Ovary (tissue), 7 donors: ENCODE measurements at regions not wholly inside any gene's neighbourhood (a gene's known extent, or its start where the extent isn't known, plus 50 kb on each side); places are given as distances from the start of the nearest gene placed in this dataset.
"Not testable (repeated sequence)": the region's sequence is repeated elsewhere in the genome, so short reads cannot be mapped to it uniquely, and the experiment has no call there.

Source experiments
- DNase-seq, 5 donors: peaks; one replicate each; pipeline ENCODE4 v3.0.0-alpha.2; 2019 to 2020
- H3K27ac ChIP-seq, 2 donors: fragments of 200-600 bp; one replicate each; pipeline versions ENCODE4 v1.5.1 to v1.8.0; 2019 to 2022
- H3K27me3 ChIP-seq: fragments of 200-600 bp; one replicate; pipeline ENCODE4 v1.8.0; 2022
- H3K36me3 ChIP-seq: fragments of 200-600 bp; sonication (generic); one replicate; pipeline ENCODE4 v1.5.1; 2019
- H3K4me1 ChIP-seq: one replicate; pipeline ENCODE4 v1.8.1; 2013; ENCODE audit warnings: mild to moderate bottlenecking, moderate library complexity; ENCODE audit not compliant: insufficient read depth
- H3K4me3 ChIP-seq: fragments of 200-600 bp; sonication (generic); one replicate; pipeline ENCODE4 v1.5.1; 2017
- H3K9me3 ChIP-seq, 2 donors: fragments of 200-600 bp in 1 of 2; sonication (generic) in 1 of 2; one replicate each; pipeline versions ENCODE4 v1.5.1 to v1.8.1; 2013 to 2019; ENCODE audit warnings: mild to moderate bottlenecking in 1 of 2, moderate library complexity in 1 of 2
- EP300 ChIP-seq: sonication (generic); formaldehyde crosslinking; IDR thresholded peaks from one replicate; pipeline ENCODE4 v1.6.1; 2017; ENCODE audit warnings: antibody characterized with exemption
- POLR2A ChIP-seq: fragments of 450-650 bp; IDR thresholded peaks from one replicate; pipeline ENCODE4 v1.6.1; 2017; ENCODE audit warnings: antibody characterized with exemption, mild to moderate bottlenecking, moderate library complexity
- WGBS, 3 donors: extraction: QIAGEN DNeasy Blood & Tissue Kit in 1 of 3; methylation state at CpG; one replicate each; pipeline versions ENCODE4 v1.1.5 to v1.1.7; 2013 to 2017; 5-methylcytosine and 5-hydroxymethylcytosine counted together
- intact Hi-C, 4 donors: fragments of 100-400 bp; cut with DNase I; formaldehyde crosslinking; loops; one replicate each; pipeline versions ENCODE4 v1.11.0 to v1.15.1; 2022 to 2023
- TF ChIP-seq, protein P1 (sequence below), 3 donors: fragments of 450-650 bp in 2 of 3; fragments of 200-600 bp in 1 of 3; IDR thresholded peaks; one replicate each; pipeline versions ENCODE4 v1.5.1 to v1.8.0; 2016 to 2022; ENCODE audit warnings: antibody characterized with exemption in 3 of 3, mild to moderate bottlenecking in 1 of 3
- donor health status: DM: no; HTN: no; CAD: no; lungs with moderate emphysema.
- donor health status: DM: no; HTN: no; CAD: no.
- donor health status: Bipolar disorder and iron deficiency.
- donor health status: DM: no; HTN: no; CAD: no.
- donor health status: DM: yes; HTN: yes; CAD: no.

GRCh38 chr15:62649793-62650420, 392.6 kb upstream of the TPM1 start:
- no peak for DNase-seq
- intact Hi-C loops = loop anchor here in 2 of 4 donors (5.0 kb wide), 1 partner anchor 258 kb away; the partner anchor contains the start of gene TLN2 (in 2 of the 2)
- peaks cover 4% of the 10 kb centered on the region for H3K4me1 ChIP-seq

DNA sequence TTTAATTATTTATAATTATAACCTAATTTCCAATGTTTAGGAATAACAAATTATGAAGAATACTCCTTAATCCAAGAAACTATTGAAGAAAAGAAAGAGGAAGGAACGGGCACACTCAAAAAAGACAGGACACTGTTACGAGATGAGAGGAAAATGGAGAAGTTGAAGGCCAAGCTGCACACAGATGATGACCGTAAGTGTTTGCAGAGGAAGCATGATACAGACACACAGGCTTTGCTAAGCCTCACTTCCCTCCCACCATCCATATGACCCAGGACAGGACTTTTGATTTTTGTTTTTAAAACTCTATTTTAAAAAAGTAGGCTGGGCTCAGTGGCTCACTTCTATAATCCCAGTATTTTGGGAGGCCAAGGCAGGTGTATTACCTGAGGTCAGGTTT, 389.4 kb upstream of the TPM1 start:
- intact Hi-C loops = no loop called here

More at GRCh38 chr15:62649793-62650420, 392.6 kb upstream of the TPM1 start:
- H3K27ac ChIP-seq = no peak overlapping the region
- H3K27me3 ChIP-seq = no peaks in the 10 kb centered on the region
- no peak overlapping the region for H3K4me3 ChIP-seq
- 71 to 79% (median 71%) methylated on average over 12 of the region's 12 CpGs for WGBS, 3 donors
- H3K36me3 ChIP-seq = no peaks in the 10 kb centered on the region
- TF ChIP-seq POLR2A = no peak
- TF ChIP-seq, protein P1, sequence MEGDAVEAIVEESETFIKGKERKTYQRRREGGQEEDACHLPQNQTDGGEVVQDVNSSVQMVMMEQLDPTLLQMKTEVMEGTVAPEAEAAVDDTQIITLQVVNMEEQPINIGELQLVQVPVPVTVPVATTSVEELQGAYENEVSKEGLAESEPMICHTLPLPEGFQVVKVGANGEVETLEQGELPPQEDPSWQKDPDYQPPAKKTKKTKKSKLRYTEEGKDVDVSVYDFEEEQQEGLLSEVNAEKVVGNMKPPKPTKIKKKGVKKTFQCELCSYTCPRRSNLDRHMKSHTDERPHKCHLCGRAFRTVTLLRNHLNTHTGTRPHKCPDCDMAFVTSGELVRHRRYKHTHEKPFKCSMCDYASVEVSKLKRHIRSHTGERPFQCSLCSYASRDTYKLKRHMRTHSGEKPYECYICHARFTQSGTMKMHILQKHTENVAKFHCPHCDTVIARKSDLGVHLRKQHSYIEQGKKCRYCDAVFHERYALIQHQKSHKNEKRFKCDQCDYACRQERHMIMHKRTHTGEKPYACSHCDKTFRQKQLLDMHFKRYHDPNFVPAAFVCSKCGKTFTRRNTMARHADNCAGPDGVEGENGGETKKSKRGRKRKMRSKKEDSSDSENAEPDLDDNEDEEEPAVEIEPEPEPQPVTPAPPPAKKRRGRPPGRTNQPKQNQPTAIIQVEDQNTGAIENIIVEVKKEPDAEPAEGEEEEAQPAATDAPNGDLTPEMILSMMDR (IDR thresholded peaks at IDR 0.05) = no peak
- no peak for TF ChIP-seq EP300
- no peaks in the 10 kb centered on the region for H3K9me3 ChIP-seq

GRCh38 chr15:62656071-62656470, 386.5 kb upstream of the TPM1 start:
- WGBS, 3 donors = 91 to 95% (median 92%) methylated on average over 10 of the region's 10 CpGs
- Histone ChIP-seq H3K4me1 (no peaks in the 10 kb centered on the region), H3K36me3 (no peaks in the 10 kb centered on the region), H3K27me3 (no peaks in the 10 kb centered on the region), H3K9me3 (no peaks in the 10 kb centered on the region), H3K27ac (no peak overlapping the region), H3K4me3 (no peak overlapping the region)
- TF ChIP-seq EP300 (no peak), POLR2A (no peak)
- TF ChIP-seq, protein P1 (IDR thresholded peaks at IDR 0.05) = no peak
- intact Hi-C loops = no loop called here
- no peak for DNase-seq

More for the DNA sequence above, 389.4 kb upstream of the TPM1 start:
- no peaks in the 10 kb centered on the region for H3K36me3 ChIP-seq
- H3K27ac ChIP-seq = no peak overlapping the region
- H3K9me3 ChIP-seq = no peaks in the 10 kb centered on the region
- DNase-seq = no peak
- no peak overlapping the region for H3K4me3 ChIP-seq
- H3K4me1 ChIP-seq = no peaks in the 10 kb centered on the region
- H3K27me3 ChIP-seq = no peaks in the 10 kb centered on the region
- TF ChIP-seq, protein P1 (IDR thresholded peaks at IDR 0.05) = no peak
- TF ChIP-seq EP300 (no peak), POLR2A (no peak)
- WGBS, 3 donors = 95 to 98% (median 98%) methylated on average over 3 of the region's 3 CpGs

DNA sequence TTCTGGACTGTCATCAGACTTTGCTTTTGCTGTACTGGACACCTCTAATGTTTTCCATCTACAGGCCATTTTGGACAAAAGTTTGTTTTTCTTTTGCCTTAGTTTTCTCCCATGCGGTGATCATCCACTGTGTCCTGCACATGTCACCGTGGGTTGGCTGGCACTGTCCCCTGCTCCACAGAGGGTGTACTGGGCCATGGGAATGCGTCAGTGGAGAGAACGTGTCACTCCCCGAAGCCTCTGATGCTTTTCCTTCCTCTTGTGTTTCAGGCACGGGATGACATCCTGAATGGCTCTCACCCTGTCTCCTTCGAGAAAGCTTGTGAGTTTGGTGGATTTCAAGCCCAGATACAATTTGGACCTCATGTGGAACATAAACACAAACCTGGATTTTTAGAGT, 385.0 kb upstream of the TPM1 start:
- H3K9me3 ChIP-seq, DNase-seq, H3K27me3 ChIP-seq, H3K4me3 ChIP-seq, H3K27ac ChIP-seq, H3K4me1 ChIP-seq, H3K36me3 ChIP-seq, intact Hi-C loops: not testable (repeated sequence)
- WGBS, 3 donors = 85 to 93% (median 86%) methylated on average over 7 of the region's 7 CpGs

GRCh38 chr15:62658498-62658897, 384.0 kb upstream of the TPM1 start:
- no peak for DNase-seq
- Histone ChIP-seq H3K4me3 (no peak overlapping the region), H3K36me3 (no peaks in the 10 kb centered on the region), H3K27me3 (no peaks in the 10 kb centered on the region), H3K27ac (no peak overlapping the region), H3K4me1 (no peaks in the 10 kb centered on the region), H3K9me3 (no peaks in the 10 kb centered on the region)
- WGBS, 3 donors = 83 to 87% (median 84%) methylated on average over 11 of the region's 11 CpGs
- intact Hi-C loops = no loop called here
- TF ChIP-seq POLR2A (no peak), EP300 (no peak)
- TF ChIP-seq, protein P1 (IDR thresholded peaks at IDR 0.05) = no peak
